Trophoblast cell (in vitro differentiated cells and primary cell): ENCODE measurements at regions not wholly inside any gene's neighbourhood (a gene's known extent, or its start where the extent isn't known, plus 50 kb on each side); places are given as distances from the start of the nearest gene placed in this dataset.

Experiments
- DNase-seq, 2 donors: peaks; one replicate each; pipeline ENCODE4 v3.0.0-alpha.2; 2016
- H2AFZ ChIP-seq: 2 replicates; pipeline ENCODE4 v1.6.1; 2013; ENCODE audit warnings: low read length, moderate library complexity, mild to moderate bottlenecking; ENCODE audit not compliant: insufficient read depth, poor library complexity
- H2AK5ac ChIP-seq: 2 replicates; pipeline ENCODE4 v1.6.1; 2013; ENCODE audit warnings: mild to moderate bottlenecking, low read length
- H2BK120ac ChIP-seq: 2 replicates; pipeline ENCODE4 v1.6.1; 2013; ENCODE audit warnings: low read length, mild to moderate bottlenecking, moderate library complexity; ENCODE audit not compliant: insufficient read depth, poor library complexity
- H2BK12ac ChIP-seq: 2 replicates; pipeline ENCODE4 v1.6.1; 2013; ENCODE audit warnings: mild to moderate bottlenecking, low read length, moderate library complexity
- H2BK5ac ChIP-seq: 2 replicates; pipeline ENCODE4 v1.6.1; 2013; ENCODE audit warnings: low read length, low read depth, moderate library complexity, mild to moderate bottlenecking; ENCODE audit not compliant: poor library complexity
- H3K14ac ChIP-seq: 2 replicates; pipeline ENCODE4 v1.6.1; 2013; ENCODE audit warnings: mild to moderate bottlenecking, low read length
- H3K18ac ChIP-seq: 2 replicates; pipeline ENCODE4 v1.6.1; 2013; ENCODE audit warnings: mild to moderate bottlenecking, low read length
- H3K23ac ChIP-seq: 2 replicates; pipeline ENCODE4 v1.6.1; 2013; ENCODE audit warnings: low read length
- H3K27ac ChIP-seq: 2 replicates; pipeline ENCODE4 v1.5.1; 2013; ENCODE audit warnings: low read depth, mild to moderate bottlenecking, inconsistent platforms, low read length, moderate library complexity
- H3K27me3 ChIP-seq: 2 replicates; pipeline ENCODE4 v1.6.1; 2013; ENCODE audit warnings: inconsistent platforms, mild to moderate bottlenecking, low read length, moderate library complexity; ENCODE audit not compliant: insufficient read depth
- H3K36me3 ChIP-seq, 2 experiments: 1 replicate in 1 of 2; 2 replicates in 1 of 2; pipeline ENCODE4 v1.6.1; 2013; ENCODE audit warnings: low read length in 2 of 2, mild to moderate bottlenecking in 2 of 2, moderate library complexity in 1 of 2; ENCODE audit not compliant: insufficient read depth in 2 of 2, control insufficient read depth in 1 of 2
- H3K4ac ChIP-seq: 2 replicates; pipeline ENCODE4 v1.6.1; 2013; ENCODE audit warnings: low read depth, mild to moderate bottlenecking, low read length, moderate library complexity
- H3K4me1 ChIP-seq, 2 experiments: 1 replicate in 1 of 2; 2 replicates in 1 of 2; pipeline ENCODE4 v1.6.1; 2013; ENCODE audit warnings: low read length in 2 of 2, mild to moderate bottlenecking in 2 of 2, moderate library complexity in 1 of 2; ENCODE audit not compliant: insufficient read depth in 2 of 2, control insufficient read depth in 1 of 2
- H3K4me2 ChIP-seq: 2 replicates; pipeline ENCODE4 v1.6.1; 2013; ENCODE audit warnings: inconsistent platforms, mild to moderate bottlenecking, low read length, moderate library complexity
- H3K4me3 ChIP-seq: 2 replicates; pipeline ENCODE4 v1.5.1; 2013; ENCODE audit warnings: mild to moderate bottlenecking, low read depth, low read length, inconsistent platforms
- H3K79me1 ChIP-seq: one replicate; pipeline ENCODE4 v1.6.1; 2013; ENCODE audit warnings: low read length
- H3K79me2 ChIP-seq: 2 replicates; pipeline ENCODE4 v1.6.1; 2013; ENCODE audit warnings: low read length, mild to moderate bottlenecking; ENCODE audit not compliant: control insufficient read depth, insufficient read depth, poor library complexity
- H3K9ac ChIP-seq: 2 replicates; pipeline ENCODE4 v1.6.1; 2013; ENCODE audit warnings: mild to moderate bottlenecking, low read length
- H3K9me3 ChIP-seq: 2 replicates; pipeline ENCODE4 v1.6.1; 2013; ENCODE audit warnings: low read depth, mild to moderate bottlenecking, control low read depth, inconsistent platforms, low read length; ENCODE audit not compliant: insufficient read depth
- H4K12ac ChIP-seq: 2 replicates; pipeline ENCODE4 v1.6.1; 2013; ENCODE audit warnings: low read depth, mild to moderate bottlenecking, low read length, moderate library complexity
- H4K8ac ChIP-seq: 2 replicates; pipeline ENCODE4 v1.6.1; 2013; ENCODE audit warnings: low read depth, mild to moderate bottlenecking, low read length, moderate library complexity
- H4K91ac ChIP-seq: one replicate; pipeline ENCODE4 v1.6.1; 2013; ENCODE audit warnings: low read depth, mild to moderate bottlenecking, low read length, moderate library complexity
- WGBS: extraction: QIAGEN DNeasy Blood & Tissue Kit; methylation state at CpG from one replicate; pipeline ENCODE4 v1.1.7; 2013; ENCODE audit warnings: missing lambda C conversion rate; ENCODE audit not compliant: insufficient read length, insufficient coverage; ENCODE audit errors: extremely low coverage; 5-methylcytosine and 5-hydroxymethylcytosine counted together

DNA sequence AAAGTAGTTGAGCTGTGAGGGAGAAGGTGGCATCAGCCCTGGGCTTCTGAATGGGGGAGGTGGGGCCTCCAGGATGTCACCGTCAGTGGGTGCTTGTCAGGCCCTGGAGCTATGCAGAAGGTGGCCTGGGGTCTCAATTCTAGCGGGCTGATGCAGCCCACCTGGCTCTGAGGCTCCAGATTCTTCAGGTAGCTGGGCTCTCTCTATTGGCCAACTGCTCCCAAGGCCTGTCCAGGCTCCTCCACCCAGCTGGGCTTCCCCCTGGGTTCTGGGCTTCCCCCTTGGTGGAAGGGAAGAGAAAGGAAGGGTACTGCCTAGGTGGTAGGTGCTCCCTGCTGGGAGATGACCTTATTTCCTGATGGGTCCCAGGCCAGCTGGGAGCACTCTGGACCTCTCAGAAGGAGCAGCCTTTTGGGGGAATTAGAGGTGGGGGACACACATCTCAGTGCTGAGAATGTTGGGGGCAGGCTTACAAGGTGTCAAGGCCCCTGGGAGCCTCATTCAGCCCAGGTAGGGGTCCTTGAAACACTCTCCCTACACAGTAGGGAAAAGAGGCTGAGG, 1728.3 kb downstream of the TP53TG3F start:
- Histone ChIP-seq H3K18ac (no peak overlapping the region), H4K12ac (no peak overlapping the region)

DNA sequence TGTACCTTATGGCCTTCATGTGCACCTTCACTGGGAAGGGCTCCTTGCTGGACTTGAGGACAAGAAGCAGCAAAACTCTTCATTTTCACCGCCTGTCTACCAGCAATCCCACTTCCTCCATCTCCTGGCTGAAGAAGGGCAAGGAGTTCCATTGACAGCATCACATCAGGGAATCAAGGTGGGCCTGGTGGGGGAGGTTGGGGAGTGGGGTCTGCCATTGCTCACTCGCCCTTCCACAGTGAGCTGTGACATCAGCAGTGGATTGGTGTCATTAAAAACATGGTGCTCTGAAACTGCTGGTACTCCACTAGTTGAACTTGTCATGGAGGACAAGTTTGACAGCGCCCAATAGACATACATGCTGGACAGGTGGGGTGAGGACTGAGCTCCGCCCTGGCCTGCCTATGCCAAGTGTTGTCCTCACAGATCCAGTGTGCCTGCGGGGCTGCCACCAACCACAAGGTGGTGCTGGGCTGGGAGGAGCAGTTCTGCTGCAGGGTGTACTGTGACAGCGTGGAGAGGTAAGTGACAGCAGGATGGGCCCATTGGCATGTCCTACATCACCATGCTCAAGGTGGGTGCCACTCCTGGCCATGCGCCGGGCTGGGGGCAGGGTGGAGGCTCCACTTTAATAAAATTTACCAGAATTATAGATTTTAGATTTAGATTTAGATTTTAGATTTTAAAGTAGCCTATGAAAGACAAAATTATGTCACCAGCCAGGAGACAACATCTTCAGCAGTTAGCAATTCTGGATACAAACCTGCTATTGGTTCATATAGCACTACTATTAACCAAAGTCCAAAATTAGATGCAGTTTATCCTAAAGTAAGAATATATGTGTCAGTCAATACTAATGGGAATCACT, 1729.1 kb downstream of the TP53TG3F start:
- Histone ChIP-seq H3K23ac (no peak overlapping the region), H3K9ac (no peak overlapping the region), H3K4ac (no peak overlapping the region), H3K79me2 (no peaks in the 10 kb centered on the region), H3K4me2 (no peak overlapping the region), H4K8ac (no peak overlapping the region), H2BK120ac (no peak overlapping the region), H3K27ac (no peak overlapping the region), H4K91ac (no peak overlapping the region), H3K27me3 (no peaks in the 10 kb centered on the region), H3K18ac (no peak overlapping the region), H3K4me1 (no peaks in the 10 kb centered on the region), H3K9me3 (peaks cover 46% of the 10 kb centered on the region), H2AFZ (no peak overlapping the region), H3K4me3 (peak overlapping the region; percentile 23), H2BK5ac (no peak overlapping the region), H3K36me3 (no peaks in the 10 kb centered on the region), H2BK12ac (no peak overlapping the region), H4K12ac (no peak overlapping the region), H3K79me1 (no peaks in the 10 kb centered on the region), H2AK5ac (no peak overlapping the region), H3K14ac (no peak overlapping the region)
- DNase-seq = peak in 1 of 2 donors; percentile 4
- no CpG with 5 or more reads among the region's 8 CpGs for WGBS

More for the DNA sequence above, 1728.3 kb downstream of the TP53TG3F start:
- Histone ChIP-seq H2BK5ac (no peak overlapping the region), H3K4me1 (no peaks in the 10 kb centered on the region), H3K36me3 (no peaks in the 10 kb centered on the region), H3K9ac (no peak overlapping the region), H3K79me1 (no peaks in the 10 kb centered on the region), H3K23ac (no peak overlapping the region), H4K8ac (no peak overlapping the region), H3K9me3 (peaks cover 53% of the 10 kb centered on the region), H3K14ac (no peak overlapping the region), H3K79me2 (no peaks in the 10 kb centered on the region), H2AFZ (no peak overlapping the region), H2BK12ac (no peak overlapping the region), H4K91ac (no peak overlapping the region), H3K4me2 (no peak overlapping the region), H2AK5ac (no peak overlapping the region), H3K27ac (no peak overlapping the region), H3K4me3 (no peak overlapping the region), H2BK120ac (no peak overlapping the region), H3K27me3 (no peaks in the 10 kb centered on the region), H3K4ac (no peak overlapping the region)
- no peak for DNase-seq
- no CpG with 5 or more reads among the region's 2 CpGs for WGBS

DNA sequence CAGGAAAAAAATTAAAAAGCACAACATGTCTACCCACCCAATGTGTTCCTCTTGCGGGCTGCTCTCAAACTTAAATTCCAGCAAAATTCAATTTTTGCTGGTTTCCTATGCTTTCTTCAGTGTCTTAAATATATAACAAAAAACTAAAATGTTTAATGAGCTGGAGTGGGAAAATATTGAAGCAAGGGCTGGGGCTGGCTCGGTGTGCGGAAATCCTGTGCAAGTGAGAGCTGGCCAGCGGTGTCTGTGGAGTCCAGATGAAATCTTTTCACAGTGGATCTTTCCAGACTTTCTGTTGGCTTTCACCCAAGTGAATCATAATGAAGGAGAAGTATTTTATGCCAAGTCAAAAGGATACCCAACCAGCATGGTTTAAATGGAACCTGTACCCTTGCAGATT, 1733.6 kb downstream of the TP53TG3F start:
- H3K9ac ChIP-seq = no peak overlapping the region
- no peaks in the 10 kb centered on the region for H3K4me1 ChIP-seq
- no peak overlapping the region for H4K91ac ChIP-seq
- H3K79me1 ChIP-seq = no peaks in the 10 kb centered on the region
- H2BK5ac ChIP-seq = no peak overlapping the region
- no peaks in the 10 kb centered on the region for H3K79me2 ChIP-seq
- H2AFZ ChIP-seq = no peak overlapping the region
- no CpG with 5 or more reads among the region's 4 CpGs for WGBS
- no peak overlapping the region for H3K23ac ChIP-seq
- no peaks in the 10 kb centered on the region for H3K27me3 ChIP-seq
- H3K4me2 ChIP-seq = no peak overlapping the region
- no peaks in the 10 kb centered on the region for H3K36me3 ChIP-seq
- H2AK5ac ChIP-seq = no peak overlapping the region
- DNase-seq = no peak
- H3K4me3 ChIP-seq = no peak overlapping the region
- H3K18ac ChIP-seq = no peak overlapping the region
- peaks cover 39% of the 10 kb centered on the region for H3K9me3 ChIP-seq
- H4K12ac ChIP-seq = no peak overlapping the region
- H3K4ac ChIP-seq = no peak overlapping the region
- no peak overlapping the region for H4K8ac ChIP-seq
- H2BK12ac ChIP-seq = no peak overlapping the region
- H3K14ac ChIP-seq = no peak overlapping the region
- no peak overlapping the region for H3K27ac ChIP-seq
- H2BK120ac ChIP-seq = no peak overlapping the region

DNA sequence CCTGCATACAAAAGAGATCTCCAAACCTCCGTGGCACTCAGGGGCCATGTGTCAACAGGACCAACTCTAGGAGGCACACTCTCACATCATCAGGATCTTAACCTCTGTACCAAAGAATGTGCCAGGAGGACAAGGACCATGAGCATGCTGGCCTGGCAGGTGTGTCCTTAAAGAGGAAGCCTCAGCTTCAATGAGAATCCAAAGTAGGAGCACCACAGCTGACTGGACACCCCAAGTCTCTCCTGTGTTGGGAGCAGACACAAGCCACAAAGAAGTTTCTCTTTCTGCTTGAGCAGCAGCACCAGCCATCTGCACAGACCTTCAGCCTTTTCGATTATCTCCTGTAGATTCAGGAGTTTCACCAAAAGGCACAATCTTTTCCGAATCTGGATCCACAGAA, 1734.5 kb downstream of the TP53TG3F start:
- Histone ChIP-seq H3K18ac (no peak overlapping the region), H2AK5ac (no peak overlapping the region), H2BK5ac (no peak overlapping the region), H3K36me3 (no peaks in the 10 kb centered on the region), H3K4me3 (no peak overlapping the region), H3K4me2 (no peak overlapping the region), H4K91ac (no peak overlapping the region), H3K4me1 (no peaks in the 10 kb centered on the region), H3K14ac (no peak overlapping the region), H4K12ac (no peak overlapping the region), H2BK12ac (no peak overlapping the region), H3K9ac (no peak overlapping the region), H4K8ac (no peak overlapping the region), H3K9me3 (peaks cover 42% of the 10 kb centered on the region), H2BK120ac (no peak overlapping the region), H3K23ac (no peak overlapping the region), H3K4ac (no peak overlapping the region), H3K79me2 (no peaks in the 10 kb centered on the region), H3K27me3 (no peaks in the 10 kb centered on the region), H2AFZ (no peak overlapping the region), H3K79me1 (no peaks in the 10 kb centered on the region), H3K27ac (no peak overlapping the region)
- no peak for DNase-seq
- no CpG with 5 or more reads among the region's 3 CpGs for WGBS
